Naive thymus-derived CD4-positive, alpha-beta T cell (primary cell): ENCODE measurements at regions not wholly inside any gene's neighbourhood (a gene's known extent, or its start where the extent isn't known, plus 50 kb on each side); places are given as distances from the start of the nearest gene placed in this dataset.

Experiments
- ATAC-seq: fragments of 150-1000 bp; cut with Tn5 transposase; 2 replicates; pipeline ENCODE4 v1.10.0; 2021; ENCODE audit warnings: mild to moderate bottlenecking, moderate library complexity
- CTCF ChIA-PET: fragments of 350-600 bp; sonication (Branson Sonifier 250); formaldehyde crosslinking; loops from one replicate; lab custom pipeline; 2021; ENCODE audit warnings: antibody characterized with exemption; lab: Charles Lee
- POLR2A ChIA-PET: fragments of 350-600 bp; sonication (Branson Sonifier 250); formaldehyde crosslinking; loops from one replicate; lab custom pipeline; 2021; ENCODE audit warnings: antibody characterized with exemption, inconsistent platforms; lab: Charles Lee
- DNase-seq, 9 donors: peaks; one replicate each; pipeline versions ENCODE4 v3.0.0 to v3.0.0-alpha.2; 2020 to 2022; ENCODE audit warnings: mixed read lengths in 1 of 9
- H3K27ac ChIP-seq: one replicate; pipeline ENCODE4 v1.7.0; 2013; ENCODE audit warnings: mild to moderate bottlenecking, low read depth, low read length, moderate library complexity
- H3K27me3 ChIP-seq, 2 donors: one replicate each; pipeline ENCODE4 v1.7.0; 2013; ENCODE audit warnings: low read length in 2 of 2, mild to moderate bottlenecking in 2 of 2, moderate library complexity in 2 of 2; ENCODE audit not compliant: control insufficient read depth in 2 of 2, insufficient read depth in 2 of 2
- H3K36me3 ChIP-seq, 3 experiments: 1 replicate in 2 of 3; 2 replicates in 1 of 3; pipeline ENCODE4 v1.7.0; 2013; ENCODE audit warnings: low read length in 3 of 3, mild to moderate bottlenecking in 3 of 3, moderate library complexity in 1 of 3; ENCODE audit not compliant: insufficient read depth in 3 of 3, control insufficient read depth in 2 of 3
- H3K4me1 ChIP-seq, 2 donors: one replicate each; pipeline ENCODE4 v1.7.0; 2013; ENCODE audit warnings: low read length in 2 of 2, mild to moderate bottlenecking in 2 of 2, moderate library complexity in 1 of 2; ENCODE audit not compliant: control insufficient read depth in 2 of 2, insufficient read depth in 2 of 2
- H3K4me3 ChIP-seq: 2 replicates; pipeline ENCODE4 v1.7.0; 2013; ENCODE audit warnings: mild to moderate bottlenecking, low read length
- H3K9me3 ChIP-seq, 3 experiments: 1 replicate in 2 of 3; 2 replicates in 1 of 3; pipeline ENCODE4 v1.7.0; 2013; ENCODE audit warnings: low read length in 3 of 3; ENCODE audit not compliant: control insufficient read depth in 2 of 3
- H3K27ac Mint-ChIP-seq, 9 donors: one replicate each; pipeline ENCODE4 v1.8.0; 2020 to 2022; ENCODE audit warnings: mixed read lengths in 9 of 9, mild to moderate bottlenecking in 8 of 9, moderate library complexity in 5 of 9, inconsistent platforms in 2 of 9
- H3K27me3 Mint-ChIP-seq, 5 donors: one replicate each; pipeline ENCODE4 v1.8.0; 2021 to 2022; ENCODE audit warnings: mixed read lengths in 5 of 5, mild to moderate bottlenecking in 1 of 5
- H3K36me3 Mint-ChIP-seq, 5 donors: one replicate each; pipeline ENCODE4 v1.8.0; 2020 to 2022; ENCODE audit warnings: mixed read lengths in 5 of 5, mild to moderate bottlenecking in 3 of 5, inconsistent platforms in 1 of 5
- H3K4me1 Mint-ChIP-seq, 7 donors: one replicate each; pipeline ENCODE4 v1.8.0; 2020 to 2022; ENCODE audit warnings: mixed read lengths in 7 of 7, mild to moderate bottlenecking in 3 of 7, inconsistent platforms in 1 of 7
- H3K4me3 Mint-ChIP-seq, 10 donors: one replicate each; pipeline ENCODE4 v1.8.0; 2020 to 2022; ENCODE audit warnings: mild to moderate bottlenecking in 10 of 10, mixed read lengths in 10 of 10, moderate library complexity in 6 of 10, inconsistent platforms in 2 of 10
- H3K9me3 Mint-ChIP-seq, 11 donors: one replicate each; pipeline ENCODE4 v1.8.0; 2020 to 2022; ENCODE audit warnings: mixed read lengths in 11 of 11, mild to moderate bottlenecking in 4 of 11, inconsistent platforms in 1 of 11, moderate library complexity in 1 of 11
- intact Hi-C, 2 donors: fragments of 100-400 bp; cut with micrococcal nuclease; formaldehyde crosslinking; loops; one replicate each; pipeline ENCODE4 v1.15.1; 2023

- ChIA-PET CTCF (no interaction called here), POLR2A (no interaction called here)
- H3K4me3 Mint-ChIP-seq = no peak overlapping the region
- Histone ChIP-seq H3K9me3 (no peaks in the 10 kb centered on the region), H3K27me3 (no peaks in the 10 kb centered on the region), H3K4me1 (no peaks in the 10 kb centered on the region), H3K4me3 (no peak overlapping the region), H3K27ac (no peak overlapping the region), H3K36me3 (no peaks in the 10 kb centered on the region)
- no peaks in the 10 kb centered on the region for H3K36me3 Mint-ChIP-seq
- no peaks in the 10 kb centered on the region for H3K4me1 Mint-ChIP-seq
- no peak overlapping the region for H3K27ac Mint-ChIP-seq
- ATAC-seq (no peak), DNase-seq (no peak)
- no peaks in the 10 kb centered on the region for H3K9me3 Mint-ChIP-seq
- intact Hi-C loops = loop anchor here in 1 of 2 donors (5.0 kb wide), 1 partner anchor 735 kb away; no protein-coding TSS in a partner anchor
- H3K27me3 Mint-ChIP-seq = peaks cover 0 to 8% (median 0%) of the 10 kb centered on the region in 5 donors
Observed at GRCh38 chr2:192292478-192292877, 97.7 kb upstream of the TMEFF2 start.

- Mint-ChIP-seq H3K27me3 (peaks cover 0 to 5% (median 0%) of the 10 kb centered on the region in 5 donors), H3K4me3 (no peak overlapping the region), H3K4me1 (no peaks in the 10 kb centered on the region), H3K27ac (no peak overlapping the region), H3K36me3 (no peaks in the 10 kb centered on the region), H3K9me3 (no peaks in the 10 kb centered on the region)
- no peak overlapping the region for H3K4me3 ChIP-seq
- ChIA-PET CTCF (interaction anchor here (1.1 kb wide), 1 partner anchor 9 kb away, joined by 3 read pairs; no protein-coding TSS in a partner anchor), POLR2A (no interaction called here)
- ATAC-seq = no peak
- H3K4me1 ChIP-seq = no peaks in the 10 kb centered on the region
- no peaks in the 10 kb centered on the region for H3K27me3 ChIP-seq
- H3K9me3 ChIP-seq = no peaks in the 10 kb centered on the region
- no peak overlapping the region for H3K27ac ChIP-seq
- no peaks in the 10 kb centered on the region for H3K36me3 ChIP-seq
- intact Hi-C loops = loop anchor here in 1 of 2 donors (10.0 kb wide), 1 partner anchor 733 kb away; no protein-coding TSS in a partner anchor
- no peak for DNase-seq
Observed at GRCh38 chr2:192288295-192288694, 93.6 kb upstream of the TMEFF2 start.

DNA sequence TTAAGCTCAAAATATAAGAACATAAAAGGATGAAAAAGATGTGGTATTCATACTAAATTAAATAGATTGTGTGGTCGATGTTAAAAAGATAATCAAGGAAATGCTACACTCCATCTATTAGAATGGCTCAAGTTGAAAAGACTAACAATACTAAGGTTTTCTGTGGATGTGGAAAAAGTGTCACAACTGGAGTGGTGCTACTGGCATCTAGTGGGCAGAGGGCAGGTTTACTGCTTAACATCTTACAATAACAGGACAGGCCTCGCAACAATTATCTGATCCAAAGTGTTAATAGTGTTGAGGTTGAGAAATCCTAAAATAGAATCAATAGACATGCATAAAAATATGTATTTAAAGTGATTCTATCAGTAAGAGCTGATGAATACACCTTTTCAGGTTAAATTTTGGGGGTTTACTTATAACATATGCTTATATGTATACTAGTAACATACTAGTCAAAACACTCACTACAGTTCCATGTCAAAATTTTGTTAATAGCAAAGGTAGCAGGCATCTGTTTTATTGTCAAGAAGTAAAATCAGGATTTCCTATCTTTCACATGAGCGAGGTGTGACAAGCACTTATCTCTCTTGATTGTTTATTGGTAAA lies 91.5 kb upstream of the TMEFF2 start:
- intact Hi-C loops = loop anchor here in 1 of 2 donors (10.0 kb wide), 1 partner anchor 731 kb away; no protein-coding TSS in a partner anchor
- ATAC-seq (no peak), DNase-seq (no peak)
- H3K9me3 Mint-ChIP-seq = no peaks in the 10 kb centered on the region
- no peaks in the 10 kb centered on the region for H3K9me3 ChIP-seq
- no peaks in the 10 kb centered on the region for H3K4me1 Mint-ChIP-seq
- ChIA-PET POLR2A (no interaction called here), CTCF (no interaction called here)
- H3K4me3 Mint-ChIP-seq = no peak overlapping the region
- H3K27me3 Mint-ChIP-seq = peaks cover 0 to 12% (median 0%) of the 10 kb centered on the region in 5 donors
- H3K4me1 ChIP-seq = no peaks in the 10 kb centered on the region
- H3K27me3 ChIP-seq = no peaks in the 10 kb centered on the region
- no peaks in the 10 kb centered on the region for H3K36me3 Mint-ChIP-seq
- H3K27ac ChIP-seq = no peak overlapping the region
- no peaks in the 10 kb centered on the region for H3K36me3 ChIP-seq
- no peak overlapping the region for H3K4me3 ChIP-seq
- H3K27ac Mint-ChIP-seq = no peak overlapping the region

GRCh38 chr2:192283450-192283849 lies 88.7 kb upstream of the TMEFF2 start:
- Histone ChIP-seq H3K4me3 (no peak overlapping the region), H3K4me1 (no peaks in the 10 kb centered on the region), H3K9me3 (no peaks in the 10 kb centered on the region), H3K36me3 (no peaks in the 10 kb centered on the region), H3K27me3 (no peaks in the 10 kb centered on the region), H3K27ac (no peak overlapping the region)
- ChIA-PET CTCF (no interaction called here), POLR2A (no interaction called here)
- ATAC-seq (no peak), DNase-seq (no peak)
- Mint-ChIP-seq H3K36me3 (no peaks in the 10 kb centered on the region), H3K27ac (no peak overlapping the region), H3K4me3 (no peak overlapping the region), H3K9me3 (no peaks in the 10 kb centered on the region), H3K4me1 (no peaks in the 10 kb centered on the region), H3K27me3 (peaks cover 0 to 12% (median 0%) of the 10 kb centered on the region in 5 donors)
- intact Hi-C loops = loop anchor here in 1 of 2 donors (10.0 kb wide), 1 partner anchor 729 kb away; no protein-coding TSS in a partner anchor

- Mint-ChIP-seq H3K27me3 (peaks cover 0 to 18% (median 7%) of the 10 kb centered on the region in 5 donors), H3K27ac (no peak overlapping the region), H3K4me1 (peaks cover 0 to 2% (median 0%) of the 10 kb centered on the region in 7 donors), H3K4me3 (no peak overlapping the region), H3K9me3 (peaks cover 0 to 6% (median 4%) of the 10 kb centered on the region in 11 donors), H3K36me3 (no peaks in the 10 kb centered on the region)
- H3K27me3 ChIP-seq = no peaks in the 10 kb centered on the region
- no peaks in the 10 kb centered on the region for H3K9me3 ChIP-seq
- no peak overlapping the region for H3K4me3 ChIP-seq
- intact Hi-C loops = no loop called here
- ATAC-seq (no peak), DNase-seq (no peak)
- ChIA-PET POLR2A (no interaction called here), CTCF (no interaction called here)
- H3K4me1 ChIP-seq = no peaks in the 10 kb centered on the region
- H3K27ac ChIP-seq = no peak overlapping the region
- no peaks in the 10 kb centered on the region for H3K36me3 ChIP-seq
Observed at GRCh38 chr2:192278701-192279100, 84.0 kb upstream of the TMEFF2 start.

DNA sequence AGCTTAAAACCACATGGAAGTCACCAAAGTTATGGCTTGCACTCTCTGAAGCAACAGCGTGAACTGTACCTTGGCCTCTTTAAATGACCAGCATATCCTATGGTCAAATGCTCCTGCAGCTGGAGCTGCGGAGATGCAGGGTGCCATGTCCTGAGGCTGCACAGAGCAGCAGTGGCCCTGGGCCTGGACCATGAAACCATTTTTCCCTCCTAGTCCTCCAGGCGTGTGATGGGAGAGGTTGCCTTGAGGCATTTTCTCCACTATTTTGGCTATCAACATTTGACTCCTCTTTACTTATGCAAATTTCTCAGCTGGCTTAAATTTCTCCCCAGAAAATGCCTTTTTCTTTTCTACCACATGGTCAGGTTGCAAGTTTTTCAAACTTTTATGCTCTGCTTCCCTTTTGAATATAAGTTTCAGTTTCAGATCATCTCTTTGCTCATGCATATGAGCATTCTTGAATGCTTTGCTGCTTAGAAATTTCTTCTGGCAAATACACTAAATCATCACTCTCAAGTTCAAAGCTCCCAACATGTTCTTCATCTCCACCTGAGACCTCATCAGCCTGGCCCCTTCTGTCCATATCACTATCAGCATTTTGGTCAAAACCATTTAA lies 82.9 kb upstream of the TMEFF2 start:
- Histone ChIP-seq H3K27me3 (no peaks in the 10 kb centered on the region), H3K27ac (no peak overlapping the region), H3K36me3 (no peaks in the 10 kb centered on the region), H3K4me1 (no peaks in the 10 kb centered on the region), H3K4me3 (no peak overlapping the region), H3K9me3 (no peaks in the 10 kb centered on the region)
- intact Hi-C loops = no loop called here
- ATAC-seq (no peak), DNase-seq (no peak)
- ChIA-PET POLR2A (no interaction called here), CTCF (no interaction called here)
- H3K9me3 Mint-ChIP-seq = peaks cover 0 to 6% (median 4%) of the 10 kb centered on the region in 11 donors
- peaks cover 0 to 18% (median 7%) of the 10 kb centered on the region in 5 donors for H3K27me3 Mint-ChIP-seq
- peaks cover 0 to 2% (median 0%) of the 10 kb centered on the region in 7 donors for H3K4me1 Mint-ChIP-seq
- H3K36me3 Mint-ChIP-seq = no peaks in the 10 kb centered on the region
- no peak overlapping the region for H3K4me3 Mint-ChIP-seq
- H3K27ac Mint-ChIP-seq = no peak overlapping the region
